ENCODE measurements at regions not wholly inside any gene's neighbourhood (a gene's known extent, or its start where the extent isn't known, plus 50 kb on each side); places are given as distances from the start of the nearest gene placed in this dataset.

DNA sequence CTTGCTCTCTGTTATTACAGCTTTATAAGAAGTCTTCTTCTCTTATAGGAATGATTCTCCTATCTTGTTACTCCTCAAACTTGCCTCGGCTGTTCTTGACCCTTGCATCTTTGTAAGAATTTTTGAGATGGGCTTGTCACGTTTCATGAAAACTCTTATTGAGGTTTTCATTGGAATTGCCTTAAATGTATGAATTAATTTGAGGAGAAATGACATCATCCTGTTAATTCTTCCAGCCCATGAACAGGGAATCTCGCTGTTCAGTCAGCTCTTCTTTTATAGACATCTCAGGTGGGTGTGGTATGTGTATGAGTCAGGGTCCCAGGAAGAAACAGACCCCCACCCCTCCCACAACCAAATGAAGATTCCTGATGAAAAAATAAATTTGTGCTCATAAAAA is 107.1 kb upstream of the MYL2 start:
- H3K9me3 Mint-ChIP-seq (ENCODE audit: low read depth), result no peaks in the 10 kb centered on the region
- H3K27ac Mint-ChIP-seq, result no peak overlapping the region
- peaks cover 17% of the 10 kb centered on the region for H3K27me3 Mint-ChIP-seq
- peaks cover 3% of the 10 kb centered on the region for H3K4me1 Mint-ChIP-seq (ENCODE audit: low read depth)
- H3K4me3 Mint-ChIP-seq, result no peak overlapping the region
- H3K36me3 Mint-ChIP-seq, result peaks cover 2% of the 10 kb centered on the region

- H3K4me1 Mint-ChIP-seq (ENCODE audit: low read depth), result peaks cover 2% of the 10 kb centered on the region
These were observed 105.5 kb upstream of the MYL2 start for GRCh38 chr12:111025792-111026430.

DNA sequence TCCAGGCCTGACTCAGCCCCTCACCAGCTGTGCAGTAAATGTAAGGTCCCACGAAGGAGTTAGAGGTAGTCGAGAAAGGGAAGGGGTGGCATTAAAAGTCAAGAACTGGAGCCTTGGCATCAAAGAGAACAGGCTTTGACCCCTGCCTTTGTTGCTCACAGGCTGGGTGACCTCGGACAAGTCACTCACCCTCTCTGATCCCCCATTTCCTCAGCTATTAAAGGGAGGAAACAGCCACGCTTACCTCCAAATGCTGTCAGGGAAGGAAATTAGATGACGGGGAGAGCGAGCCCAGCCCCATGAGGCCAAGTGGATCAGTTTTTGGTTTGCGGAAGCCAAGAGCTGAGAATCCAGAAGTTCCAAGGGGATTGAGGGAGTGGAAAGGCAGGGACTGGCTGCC is 104.9 kb upstream of the MYL2 start:
- no peak overlapping the region for H3K4me3 Mint-ChIP-seq
- H3K9me3 Mint-ChIP-seq (ENCODE audit: low read depth), result no peaks in the 10 kb centered on the region
- H3K27me3 Mint-ChIP-seq, result peaks cover 7% of the 10 kb centered on the region
- no peak overlapping the region for H3K27ac Mint-ChIP-seq
- no peaks in the 10 kb centered on the region for H3K36me3 Mint-ChIP-seq
- H3K4me1 Mint-ChIP-seq (ENCODE audit: low read depth), result peaks cover 2% of the 10 kb centered on the region

More at GRCh38 chr12:111025792-111026430, 105.5 kb upstream of the MYL2 start:
- Mint-ChIP-seq H3K36me3 (no peaks in the 10 kb centered on the region), H3K4me3 (no peak overlapping the region), H3K9me3 (ENCODE audit: low read depth) (no peaks in the 10 kb centered on the region), H3K27me3 (peaks cover 6% of the 10 kb centered on the region), H3K27ac (no peak overlapping the region)

GRCh38 chr12:111024205-111024801 is 103.9 kb upstream of the MYL2 start:
- Mint-ChIP-seq H3K9me3 (ENCODE audit: low read depth) (no peaks in the 10 kb centered on the region), H3K36me3 (no peaks in the 10 kb centered on the region), H3K27ac (no peak overlapping the region), H3K4me1 (ENCODE audit: low read depth) (peaks cover 2% of the 10 kb centered on the region), H3K4me3 (no peak overlapping the region), H3K27me3 (peaks cover 5% of the 10 kb centered on the region)

DNA sequence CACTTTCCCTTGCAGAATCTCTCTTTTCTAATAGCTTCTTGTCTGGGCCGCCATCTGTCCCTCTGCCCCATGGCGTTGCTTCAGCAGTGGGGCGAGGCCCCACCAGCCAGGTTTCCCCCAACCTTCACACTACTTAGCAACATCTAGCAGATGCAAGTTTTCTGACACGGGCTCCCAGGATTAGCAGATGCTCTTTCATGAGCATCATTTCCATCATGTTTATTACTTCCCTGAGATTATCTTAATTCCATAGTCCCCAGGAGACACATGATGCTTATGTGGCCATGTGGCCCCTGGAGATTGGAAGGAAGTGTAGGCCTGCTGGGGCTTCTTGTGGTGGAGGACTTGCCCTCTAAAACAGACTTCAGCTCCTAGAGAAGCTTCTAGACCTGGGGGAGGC is 102.0 kb upstream of the MYL2 start:
- Mint-ChIP-seq H3K4me1 (ENCODE audit: low read depth) (peaks cover 2% of the 10 kb centered on the region), H3K36me3 (no peaks in the 10 kb centered on the region), H3K4me3 (no peak overlapping the region), H3K27ac (no peak overlapping the region), H3K9me3 (ENCODE audit: low read depth) (no peaks in the 10 kb centered on the region), H3K27me3 (peaks cover 10% of the 10 kb centered on the region)

- Mint-ChIP-seq H3K27me3 (peaks cover 15% of the 10 kb centered on the region), H3K9me3 (ENCODE audit: low read depth) (peaks cover 5% of the 10 kb centered on the region), H3K4me3 (no peak overlapping the region), H3K36me3 (no peaks in the 10 kb centered on the region), H3K4me1 (ENCODE audit: low read depth) (no peaks in the 10 kb centered on the region), H3K27ac (no peak overlapping the region)
These were observed 94.2 kb upstream of the MYL2 start for GRCh38 chr12:111014547-111014946.

- Mint-ChIP-seq H3K9me3 (ENCODE audit: low read depth) (peaks cover 5% of the 10 kb centered on the region), H3K27ac (no peak overlapping the region), H3K4me1 (ENCODE audit: low read depth) (no peaks in the 10 kb centered on the region), H3K27me3 (peaks cover 14% of the 10 kb centered on the region), H3K4me3 (no peak overlapping the region), H3K36me3 (no peaks in the 10 kb centered on the region)
These were observed 92.5 kb upstream of the MYL2 start for GRCh38 chr12:111012918-111013317.

- Mint-ChIP-seq H3K27ac (no peak overlapping the region), H3K4me3 (no peak overlapping the region), H3K27me3 (peaks cover 13% of the 10 kb centered on the region)
These were observed 91.7 kb upstream of the MYL2 start for GRCh38 chr12:111011999-111012600.

GRCh38 chr12:111010916-111011657 is 90.7 kb upstream of the MYL2 start:
- H3K27me3 Mint-ChIP-seq, result peaks cover 15% of the 10 kb centered on the region
- H3K9me3 Mint-ChIP-seq (ENCODE audit: low read depth), result peaks cover 5% of the 10 kb centered on the region
- no peaks in the 10 kb centered on the region for H3K36me3 Mint-ChIP-seq
- H3K4me1 Mint-ChIP-seq (ENCODE audit: low read depth), result no peaks in the 10 kb centered on the region
- no peak overlapping the region for H3K27ac Mint-ChIP-seq
- H3K4me3 Mint-ChIP-seq, result no peak overlapping the region

More at GRCh38 chr12:111011999-111012600, 91.7 kb upstream of the MYL2 start:
- Mint-ChIP-seq H3K9me3 (ENCODE audit: low read depth) (peaks cover 5% of the 10 kb centered on the region), H3K36me3 (no peaks in the 10 kb centered on the region), H3K4me1 (ENCODE audit: low read depth) (no peaks in the 10 kb centered on the region)

DNA sequence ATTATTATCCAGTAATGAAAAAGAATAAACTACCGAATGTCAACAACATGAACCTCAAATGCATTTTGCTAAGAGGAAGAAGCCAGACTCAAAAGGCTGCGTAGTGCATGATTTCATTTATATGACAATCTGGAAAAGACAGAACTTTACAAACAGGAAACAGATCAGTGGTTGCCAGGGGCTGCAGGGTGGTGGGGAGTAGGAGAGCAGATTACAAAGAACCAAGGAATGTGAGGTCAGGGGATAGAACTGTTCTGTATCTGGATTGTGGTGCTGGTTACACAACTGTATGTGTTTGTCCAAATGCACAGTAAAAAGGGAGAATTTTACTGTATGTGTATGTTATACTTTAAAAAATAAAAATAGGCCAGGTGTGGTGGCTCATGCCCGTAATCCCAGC is 89.7 kb upstream of the MYL2 start:
- H3K27me3 Mint-ChIP-seq, result peaks cover 22% of the 10 kb centered on the region
- H3K9me3 Mint-ChIP-seq (ENCODE audit: low read depth), result peaks cover 5% of the 10 kb centered on the region
- no peaks in the 10 kb centered on the region for H3K4me1 Mint-ChIP-seq (ENCODE audit: low read depth)
- no peak overlapping the region for H3K27ac Mint-ChIP-seq
- no peak overlapping the region for H3K4me3 Mint-ChIP-seq
- H3K36me3 Mint-ChIP-seq, result no peaks in the 10 kb centered on the region

GRCh38 chr12:111006621-111007020 is 86.2 kb upstream of the MYL2 start:
- Mint-ChIP-seq H3K9me3 (ENCODE audit: low read depth) (peaks cover 5% of the 10 kb centered on the region), H3K4me1 (ENCODE audit: low read depth) (no peaks in the 10 kb centered on the region), H3K27ac (no peak overlapping the region), H3K4me3 (no peak overlapping the region), H3K27me3 (peaks cover 25% of the 10 kb centered on the region), H3K36me3 (no peaks in the 10 kb centered on the region)

GRCh38 chr12:110998971-110999370 is 78.6 kb upstream of the MYL2 start:
- Mint-ChIP-seq H3K9me3 (ENCODE audit: low read depth) (peaks cover 13% of the 10 kb centered on the region), H3K27me3 (peaks cover 4% of the 10 kb centered on the region), H3K4me3 (no peak overlapping the region), H3K27ac (no peak overlapping the region), H3K36me3 (peaks cover 3% of the 10 kb centered on the region), H3K4me1 (ENCODE audit: low read depth) (no peaks in the 10 kb centered on the region)

- Mint-ChIP-seq H3K4me3 (no peak overlapping the region), H3K4me1 (ENCODE audit: low read depth) (no peaks in the 10 kb centered on the region), H3K27me3 (no peaks in the 10 kb centered on the region), H3K9me3 (ENCODE audit: low read depth) (peaks cover 13% of the 10 kb centered on the region), H3K27ac (no peak overlapping the region), H3K36me3 (peaks cover 5% of the 10 kb centered on the region)
These were observed 77.8 kb upstream of the MYL2 start for GRCh38 chr12:110998165-110998564.

GRCh38 chr12:110996415-110996814 is 76.0 kb upstream of the MYL2 start:
- peaks cover 13% of the 10 kb centered on the region for H3K9me3 Mint-ChIP-seq (ENCODE audit: low read depth)
- peaks cover 5% of the 10 kb centered on the region for H3K36me3 Mint-ChIP-seq
- no peak overlapping the region for H3K4me3 Mint-ChIP-seq
- no peaks in the 10 kb centered on the region for H3K4me1 Mint-ChIP-seq (ENCODE audit: low read depth)
- H3K27ac Mint-ChIP-seq, result no peak overlapping the region
- H3K27me3 Mint-ChIP-seq, result no peaks in the 10 kb centered on the region

DNA sequence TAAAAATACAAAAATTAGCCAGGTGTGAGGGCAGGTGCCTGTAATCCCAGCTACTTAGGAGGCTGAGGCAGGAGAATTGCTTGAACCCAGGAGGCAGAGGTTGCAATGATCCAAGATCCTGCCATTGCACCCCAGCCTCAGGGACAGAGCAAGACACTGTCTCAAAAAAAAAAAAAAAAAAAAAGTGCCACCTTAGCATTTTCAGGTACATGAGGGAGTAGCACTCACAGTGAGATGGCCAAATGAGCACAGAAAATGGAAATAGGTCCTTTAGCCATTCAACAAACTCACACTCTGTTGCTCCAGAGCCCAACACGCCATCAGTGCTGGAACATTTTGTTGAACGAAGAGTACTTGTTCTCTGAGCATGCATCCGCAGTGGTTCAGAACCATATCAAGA is 75.2 kb upstream of the MYL2 start:
- H3K27me3 Mint-ChIP-seq, result peaks cover 2% of the 10 kb centered on the region
- peaks cover 13% of the 10 kb centered on the region for H3K9me3 Mint-ChIP-seq (ENCODE audit: low read depth)
- no peak overlapping the region for H3K4me3 Mint-ChIP-seq
- peaks cover 5% of the 10 kb centered on the region for H3K36me3 Mint-ChIP-seq
- no peak overlapping the region for H3K27ac Mint-ChIP-seq
- no peaks in the 10 kb centered on the region for H3K4me1 Mint-ChIP-seq (ENCODE audit: low read depth)

All from activated naive CD8-positive, alpha-beta T cell (primary cell).